Caki2 (cell line): ENCODE measurements at regions not wholly inside any gene's neighbourhood (a gene's known extent, or its start where the extent isn't known, plus 50 kb on each side); places are given as distances from the start of the nearest gene placed in this dataset.
"Not testable (repeated sequence)": the region's sequence is repeated elsewhere in the genome, so short reads cannot be mapped to it uniquely, and the experiment has no call there.

ENCODE experiments used
- DNase-seq: peaks from one replicate; pipeline ENCODE4 v3.0.0-alpha.2; 2015; ENCODE audit warnings: low read depth
- in situ Hi-C: cut with HindIII; loops from 2 replicates; pipeline ENCODE4 v1.10.0; 2016; ENCODE audit warnings: low sequenced_read_pairs, low pct_unique_long_range_greater_than_20kb, mixed read lengths

GRCh38 chr2:83369601-83370418, 1089.3 kb downstream of the SUCLG1 start:
- in situ Hi-C loops: no loop called here

GRCh38 chr2:83368916-83369315, 1090.2 kb downstream of the SUCLG1 start:
- DNase-seq: no peak

More at GRCh38 chr2:83369601-83370418, 1089.3 kb downstream of the SUCLG1 start:
- DNase-seq: no peak

GRCh38 chr2:83368461-83368860, 1090.6 kb downstream of the SUCLG1 start:
- DNase-seq: no peak
- in situ Hi-C loops: no loop called here

More at GRCh38 chr2:83368916-83369315, 1090.2 kb downstream of the SUCLG1 start:
- in situ Hi-C loops: no loop called here

- DNase-seq: no peak
- in situ Hi-C loops: no loop called here
These were observed 1093.6 kb downstream of the SUCLG1 start for GRCh38 chr2:83365476-83365875.

GRCh38 chr2:83364264-83364663, 1094.8 kb downstream of the SUCLG1 start:
- no peak for DNase-seq
- in situ Hi-C loops: no loop called here

- in situ Hi-C loops: not testable (repeated sequence)
These were observed 1095.9 kb downstream of the SUCLG1 start for GRCh38 chr2:83363138-83363537.

DNA sequence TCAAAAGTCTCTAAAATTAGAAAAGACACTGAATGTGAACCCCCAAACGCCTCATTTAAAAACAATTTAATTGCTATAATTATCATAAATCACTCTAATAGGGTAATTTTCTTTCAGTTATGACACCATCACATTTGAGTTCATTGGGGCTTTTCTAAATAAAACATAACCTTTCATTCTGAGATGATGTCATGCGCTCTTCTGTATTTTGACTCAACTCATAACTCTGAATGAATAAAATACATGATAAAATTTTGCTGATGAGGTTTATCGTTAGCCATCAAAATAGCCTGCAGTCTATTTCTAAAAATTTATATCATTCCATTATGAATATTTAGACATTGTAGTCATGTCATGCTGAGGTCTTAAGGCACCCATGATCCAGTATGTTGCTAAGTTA, 1099.7 kb downstream of the SUCLG1 start:
- DNase-seq: no peak
- in situ Hi-C loops: no loop called here

More at GRCh38 chr2:83363138-83363537, 1095.9 kb downstream of the SUCLG1 start:
- not testable (repeated sequence) for DNase-seq

DNA sequence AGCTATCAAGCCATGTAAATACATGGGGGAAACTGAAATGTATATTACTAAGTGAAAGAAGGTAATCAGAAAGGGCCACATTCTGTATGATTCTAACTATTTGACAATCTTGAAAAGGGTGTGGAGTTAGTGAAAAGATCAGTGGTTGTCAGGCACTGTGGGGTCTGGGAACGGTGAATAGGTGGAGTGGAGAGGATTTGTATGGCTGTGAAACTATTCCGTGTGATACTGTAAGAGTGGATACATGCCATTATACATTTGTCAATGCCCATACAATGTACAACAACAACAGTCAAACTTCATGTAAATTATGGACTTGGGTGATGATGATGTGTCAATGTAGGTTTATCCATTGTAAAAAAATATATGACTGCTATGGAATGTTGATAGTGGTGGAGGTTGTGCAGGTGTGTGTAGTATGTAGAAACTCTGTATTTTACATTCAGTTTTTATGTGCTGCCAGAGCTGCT, 1116.2 kb downstream of the SUCLG1 start:
- in situ Hi-C loops: no loop called here
- DNase-seq: no peak

- in situ Hi-C loops: no loop called here
- no peak for DNase-seq
These were observed 1118.7 kb downstream of the SUCLG1 start for GRCh38 chr2:83340424-83340823.

GRCh38 chr2:83339942-83340341, 1119.1 kb downstream of the SUCLG1 start:
- in situ Hi-C loops, DNase-seq: not testable (repeated sequence)

- no peak for DNase-seq
- in situ Hi-C loops: no loop called here
These were observed 1127.3 kb downstream of the SUCLG1 start for GRCh38 chr2:83331810-83332209.

- DNase-seq: no peak
- in situ Hi-C loops: no loop called here
These were observed 1136.0 kb downstream of the SUCLG1 start for GRCh38 chr2:83323038-83323437.

DNA sequence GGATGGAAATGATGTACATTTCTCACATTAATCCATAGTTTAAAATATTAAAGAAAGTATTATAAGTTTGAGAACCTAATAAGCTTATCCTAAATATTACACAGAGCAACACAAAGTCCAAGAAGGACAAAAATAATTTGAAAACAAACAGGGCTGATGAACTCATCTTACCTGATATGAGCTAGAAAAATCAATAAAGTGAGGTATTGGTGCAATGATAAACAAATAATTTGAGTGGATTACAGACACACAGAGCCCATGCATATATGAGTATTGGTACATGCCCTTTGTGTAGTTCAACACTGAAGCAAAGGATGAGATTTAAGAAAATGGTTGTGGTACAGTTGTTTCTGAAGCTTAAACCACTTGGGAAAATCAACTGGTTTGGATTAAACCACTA, 1139.0 kb downstream of the SUCLG1 start:
- in situ Hi-C loops: no loop called here
- no peak for DNase-seq

GRCh38 chr2:83305758-83306378, 1153.2 kb downstream of the SUCLG1 start:
- DNase-seq: no peak
- in situ Hi-C loops: no loop called here

- DNase-seq: no peak
- in situ Hi-C loops: no loop called here
These were observed 1168.0 kb downstream of the SUCLG1 start for GRCh38 chr2:83291083-83291482.

- no peak for DNase-seq
- in situ Hi-C loops: no loop called here
These were observed 1176.2 kb downstream of the SUCLG1 start for GRCh38 chr2:83282841-83283240.

GRCh38 chr2:83282043-83282795, 1176.9 kb downstream of the SUCLG1 start:
- DNase-seq: no peak
- in situ Hi-C loops: no loop called here

- no peak for DNase-seq
- in situ Hi-C loops: no loop called here
These were observed 1178.7 kb downstream of the SUCLG1 start for GRCh38 chr2:83280391-83280790.

- DNase-seq: no peak
- in situ Hi-C loops: no loop called here
These were observed 1185.8 kb downstream of the SUCLG1 start for GRCh38 chr2:83273322-83273721.
